ENCODE measurements at regions not wholly inside any gene's neighbourhood (a gene's known extent, or its start where the extent isn't known, plus 50 kb on each side); places are given as distances from the start of the nearest gene placed in this dataset.

GRCh38 chr4:129261584-129261983 lies 165.6 kb downstream of the C4orf33 start:
- no peak for DNase-seq (ENCODE audit: low spot score)
- no peak overlapping the region for H3K4me3 ChIP-seq (ENCODE audit: low read depth in 1 of 3, low read length in 3 of 3)
- TF ChIP-seq MAX (IDR thresholded peaks at IDR 0.05) (no peak), ATF3 (IDR thresholded peaks at IDR 0.05) (no peak), NR2F2 (IDR thresholded peaks at IDR 0.05) (no peak), RAD21 (IDR thresholded peaks at IDR 0.05) (no peak), EGR1 (IDR thresholded peaks at IDR 0.05; ENCODE audit: low read depth in 2 of 2) (no peak), SP1 (IDR thresholded peaks at IDR 0.05) (no peak), RXRA (IDR thresholded peaks at IDR 0.05) (no peak), FOXA1 (IDR thresholded peaks at IDR 0.05) (no peak), GABPA (IDR thresholded peaks at IDR 0.05 in 1 of 2, conservative IDR thresholded peaks at IDR 0.05 in 1 of 2) (no peak), FOXA2 (IDR thresholded peaks at IDR 0.05) (no peak), JUND (IDR thresholded peaks at IDR 0.05) (no peak), YY1 (IDR thresholded peaks at IDR 0.05) (no peak), HNF4G (IDR thresholded peaks at IDR 0.05) (no peak), TAF1 (conservative IDR thresholded peaks at IDR 0.05) (no peak), HNF4A (conservative IDR thresholded peaks at IDR 0.05) (no peak)
- TF ChIP-seq, protein P1, sequence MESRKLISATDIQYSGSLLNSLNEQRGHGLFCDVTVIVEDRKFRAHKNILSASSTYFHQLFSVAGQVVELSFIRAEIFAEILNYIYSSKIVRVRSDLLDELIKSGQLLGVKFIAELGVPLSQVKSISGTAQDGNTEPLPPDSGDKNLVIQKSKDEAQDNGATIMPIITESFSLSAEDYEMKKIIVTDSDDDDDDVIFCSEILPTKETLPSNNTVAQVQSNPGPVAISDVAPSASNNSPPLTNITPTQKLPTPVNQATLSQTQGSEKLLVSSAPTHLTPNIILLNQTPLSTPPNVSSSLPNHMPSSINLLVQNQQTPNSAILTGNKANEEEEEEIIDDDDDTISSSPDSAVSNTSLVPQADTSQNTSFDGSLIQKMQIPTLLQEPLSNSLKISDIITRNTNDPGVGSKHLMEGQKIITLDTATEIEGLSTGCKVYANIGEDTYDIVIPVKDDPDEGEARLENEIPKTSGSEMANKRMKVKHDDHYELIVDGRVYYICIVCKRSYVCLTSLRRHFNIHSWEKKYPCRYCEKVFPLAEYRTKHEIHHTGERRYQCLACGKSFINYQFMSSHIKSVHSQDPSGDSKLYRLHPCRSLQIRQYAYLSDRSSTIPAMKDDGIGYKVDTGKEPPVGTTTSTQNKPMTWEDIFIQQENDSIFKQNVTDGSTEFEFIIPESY (IDR thresholded peaks at IDR 0.05) = no peak
- TF ChIP-seq, protein P2, sequence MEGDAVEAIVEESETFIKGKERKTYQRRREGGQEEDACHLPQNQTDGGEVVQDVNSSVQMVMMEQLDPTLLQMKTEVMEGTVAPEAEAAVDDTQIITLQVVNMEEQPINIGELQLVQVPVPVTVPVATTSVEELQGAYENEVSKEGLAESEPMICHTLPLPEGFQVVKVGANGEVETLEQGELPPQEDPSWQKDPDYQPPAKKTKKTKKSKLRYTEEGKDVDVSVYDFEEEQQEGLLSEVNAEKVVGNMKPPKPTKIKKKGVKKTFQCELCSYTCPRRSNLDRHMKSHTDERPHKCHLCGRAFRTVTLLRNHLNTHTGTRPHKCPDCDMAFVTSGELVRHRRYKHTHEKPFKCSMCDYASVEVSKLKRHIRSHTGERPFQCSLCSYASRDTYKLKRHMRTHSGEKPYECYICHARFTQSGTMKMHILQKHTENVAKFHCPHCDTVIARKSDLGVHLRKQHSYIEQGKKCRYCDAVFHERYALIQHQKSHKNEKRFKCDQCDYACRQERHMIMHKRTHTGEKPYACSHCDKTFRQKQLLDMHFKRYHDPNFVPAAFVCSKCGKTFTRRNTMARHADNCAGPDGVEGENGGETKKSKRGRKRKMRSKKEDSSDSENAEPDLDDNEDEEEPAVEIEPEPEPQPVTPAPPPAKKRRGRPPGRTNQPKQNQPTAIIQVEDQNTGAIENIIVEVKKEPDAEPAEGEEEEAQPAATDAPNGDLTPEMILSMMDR (IDR thresholded peaks at IDR 0.05; ENCODE audit: low read depth, low read length, missing input control) = no peak
- TF ChIP-seq, protein P3, sequence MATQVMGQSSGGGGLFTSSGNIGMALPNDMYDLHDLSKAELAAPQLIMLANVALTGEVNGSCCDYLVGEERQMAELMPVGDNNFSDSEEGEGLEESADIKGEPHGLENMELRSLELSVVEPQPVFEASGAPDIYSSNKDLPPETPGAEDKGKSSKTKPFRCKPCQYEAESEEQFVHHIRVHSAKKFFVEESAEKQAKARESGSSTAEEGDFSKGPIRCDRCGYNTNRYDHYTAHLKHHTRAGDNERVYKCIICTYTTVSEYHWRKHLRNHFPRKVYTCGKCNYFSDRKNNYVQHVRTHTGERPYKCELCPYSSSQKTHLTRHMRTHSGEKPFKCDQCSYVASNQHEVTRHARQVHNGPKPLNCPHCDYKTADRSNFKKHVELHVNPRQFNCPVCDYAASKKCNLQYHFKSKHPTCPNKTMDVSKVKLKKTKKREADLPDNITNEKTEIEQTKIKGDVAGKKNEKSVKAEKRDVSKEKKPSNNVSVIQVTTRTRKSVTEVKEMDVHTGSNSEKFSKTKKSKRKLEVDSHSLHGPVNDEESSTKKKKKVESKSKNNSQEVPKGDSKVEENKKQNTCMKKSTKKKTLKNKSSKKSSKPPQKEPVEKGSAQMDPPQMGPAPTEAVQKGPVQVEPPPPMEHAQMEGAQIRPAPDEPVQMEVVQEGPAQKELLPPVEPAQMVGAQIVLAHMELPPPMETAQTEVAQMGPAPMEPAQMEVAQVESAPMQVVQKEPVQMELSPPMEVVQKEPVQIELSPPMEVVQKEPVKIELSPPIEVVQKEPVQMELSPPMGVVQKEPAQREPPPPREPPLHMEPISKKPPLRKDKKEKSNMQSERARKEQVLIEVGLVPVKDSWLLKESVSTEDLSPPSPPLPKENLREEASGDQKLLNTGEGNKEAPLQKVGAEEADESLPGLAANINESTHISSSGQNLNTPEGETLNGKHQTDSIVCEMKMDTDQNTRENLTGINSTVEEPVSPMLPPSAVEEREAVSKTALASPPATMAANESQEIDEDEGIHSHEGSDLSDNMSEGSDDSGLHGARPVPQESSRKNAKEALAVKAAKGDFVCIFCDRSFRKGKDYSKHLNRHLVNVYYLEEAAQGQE (IDR thresholded peaks at IDR 0.05) = no peak
- 78% methylated on average over 2 of the region's 2 CpGs for WGBS
- no peak overlapping the region for H3K27ac ChIP-seq (ENCODE audit: low read depth in 1 of 2, low read length in 2 of 2)
- H3K27me3 ChIP-seq (ENCODE audit: control insufficient read depth in 4 of 4, insufficient read depth in 4 of 4, low read length in 3 of 4) = no peaks in the 10 kb centered on the region
- H3K9ac ChIP-seq (ENCODE audit: low read depth in 1 of 2, low read length in 2 of 2) = no peak overlapping the region
- no peaks in the 10 kb centered on the region for H3K4me1 ChIP-seq (ENCODE audit: control insufficient read depth in 4 of 4, insufficient read depth in 4 of 4, low read length in 3 of 4)
- no peaks in the 10 kb centered on the region for H3K9me3 ChIP-seq (ENCODE audit: control insufficient read depth in 4 of 4, low read length in 3 of 4)
- H3K36me3 ChIP-seq (ENCODE audit: control insufficient read depth in 4 of 4, insufficient read depth in 3 of 4, low read depth in 1 of 4, low read length in 3 of 4) = no peaks in the 10 kb centered on the region
